GM06990 (cell line): ENCODE measurements at regions not wholly inside any gene's neighbourhood (a gene's known extent, or its start where the extent isn't known, plus 50 kb on each side); places are given as distances from the start of the nearest gene placed in this dataset.
"Not testable (repeated sequence)": the region's sequence is repeated elsewhere in the genome, so short reads cannot be mapped to it uniquely, and the experiment has no call there.

ENCODE experiments used
- DNase-seq: peaks from one replicate; pipeline ENCODE4 v3.0.0-alpha.2; 2011; ENCODE audit not compliant: insufficient read length; ENCODE audit errors: extremely low read depth
- H3K27me3 ChIP-seq: replicated peaks from 2 replicates; pipeline ENCODE4 v1.6.0; 2011; ENCODE audit warnings: low read length; ENCODE audit not compliant: control insufficient read depth, insufficient read depth
- H3K36me3 ChIP-seq: 2 replicates; pipeline ENCODE4 v1.5.1; 2011; ENCODE audit warnings: low read length; ENCODE audit not compliant: control insufficient read depth, insufficient read depth
- H3K4me3 ChIP-seq: replicated peaks from 2 replicates; pipeline ENCODE4 v1.5.1; 2011; ENCODE audit warnings: low read depth, mild to moderate bottlenecking, control low read depth, low read length
- CTCF ChIP-seq: IDR thresholded peaks from 2 replicates; pipeline ENCODE4 v1.5.1; 2011; ENCODE audit warnings: low read length, control low read depth, mild to moderate bottlenecking, inconsistent platforms; ENCODE audit not compliant: insufficient read depth, poor library complexity, severe bottlenecking

GRCh38 chr10:117432866-117433265 lies 57.6 kb upstream of the PDZD8 start:
- TF ChIP-seq CTCF, result no peak
- Histone ChIP-seq H3K27me3 (no peaks in the 10 kb centered on the region), H3K4me3 (no peak overlapping the region), H3K36me3 (no peaks in the 10 kb centered on the region)
- DNase-seq, result no peak

- no peak overlapping the region for H3K4me3 ChIP-seq
- DNase-seq, result no peak
- H3K36me3 ChIP-seq, result no peaks in the 10 kb centered on the region
- no peaks in the 10 kb centered on the region for H3K27me3 ChIP-seq
- TF ChIP-seq CTCF, result no peak
Measured at GRCh38 chr10:117431160-117431559, 55.9 kb upstream of the PDZD8 start.

GRCh38 chr10:117430535-117430934 lies 55.3 kb upstream of the PDZD8 start:
- H3K27me3 ChIP-seq, DNase-seq, H3K4me3 ChIP-seq, H3K36me3 ChIP-seq: not testable (repeated sequence)

GRCh38 chr10:117429643-117430265 lies 54.5 kb upstream of the PDZD8 start:
- no peak for DNase-seq
- Histone ChIP-seq H3K4me3 (no peak overlapping the region), H3K27me3 (no peaks in the 10 kb centered on the region), H3K36me3 (no peaks in the 10 kb centered on the region)
- no peak for TF ChIP-seq CTCF

- DNase-seq, result no peak
- Histone ChIP-seq H3K4me3 (no peak overlapping the region), H3K27me3 (no peaks in the 10 kb centered on the region; the same call in 1 of the 2 replicates), H3K36me3 (no peaks in the 10 kb centered on the region)
- no peak for TF ChIP-seq CTCF
Measured at GRCh38 chr10:117427356-117427755, 52.1 kb upstream of the PDZD8 start.

GRCh38 chr10:117425974-117426566 lies 50.8 kb upstream of the PDZD8 start:
- no peaks in the 10 kb centered on the region; the same call in 1 of the 2 replicates for H3K27me3 ChIP-seq
- no peak for DNase-seq
- H3K36me3 ChIP-seq, result no peaks in the 10 kb centered on the region
- no peak for TF ChIP-seq CTCF
- no peak overlapping the region for H3K4me3 ChIP-seq
